SK-N-MC (cell line): ENCODE measurements at regions not wholly inside any gene's neighbourhood (a gene's known extent, or its start where the extent isn't known, plus 50 kb on each side); places are given as distances from the start of the nearest gene placed in this dataset.
A peak's percentile ranks its signal among the peaks of the same experiment; 100 is the strongest.

Source experiments
- DNase-seq: peaks from one replicate; pipeline ENCODE4 v3.0.0-alpha.2; 2011; ENCODE audit warnings: low read depth, low spot score
- H3K27ac ChIP-seq: fragments of 200-600 bp; sonication (generic); 2 replicates; pipeline ENCODE4 v1.5.1; 2016; ENCODE audit warnings: mixed run types
- H3K36me3 ChIP-seq: fragments of 200-600 bp; sonication (generic); 2 replicates; pipeline ENCODE4 v1.6.1; 2017; ENCODE audit warnings: antibody characterized with exemption, low read length, mixed read lengths; ENCODE audit not compliant: insufficient read depth
- H3K4me3 ChIP-seq: fragments of 200-600 bp; sonication (generic); 2 replicates; pipeline ENCODE4 v1.5.1; 2016
- H3K9ac ChIP-seq: fragments of 200-600 bp; sonication (generic); 2 replicates; pipeline ENCODE4 v1.8.0; 2017; ENCODE audit warnings: mixed run types, mixed read lengths; ENCODE audit not compliant: insufficient read length
- H3K9me3 ChIP-seq: fragments of 200-600 bp; sonication (generic); 2 replicates; pipeline ENCODE4 v1.6.1; 2017; ENCODE audit warnings: low read depth, mild to moderate bottlenecking, antibody characterized with exemption, low read length, moderate library complexity, mixed read lengths
- EZH2 ChIP-seq: fragments of 200-600 bp; sonication (generic); IDR thresholded peaks from one replicate; pipeline ENCODE4 v1.6.1; 2017; ENCODE audit warnings: antibody characterized with exemption
- FOXP2 ChIP-seq: optimal IDR thresholded peaks from 2 replicates; pipeline ENCODE3; 2011; ENCODE audit warnings: mild to moderate bottlenecking, moderate library complexity; ENCODE audit not compliant: insufficient read depth; ENCODE audit errors: extremely low read length, control extremely low read depth
- POLR2AphosphoS5 ChIP-seq: IDR thresholded peaks from 2 replicates; pipeline ENCODE4 v1.6.1; 2012; ENCODE audit warnings: mild to moderate bottlenecking, low read depth, low read length, borderline replicate concordance

GRCh38 chr10:83427101-83427500 is 712.2 kb upstream of the GHITM start:
- Histone ChIP-seq H3K9ac (no peak overlapping the region), H3K9me3 (no peaks in the 10 kb centered on the region), H3K4me3 (no peak overlapping the region), H3K36me3 (no peaks in the 10 kb centered on the region), H3K27ac (no peak overlapping the region)
- no peak for TF ChIP-seq POLR2AphosphoS5
- TF ChIP-seq EZH2 = no peak
- TF ChIP-seq FOXP2 = no peak
- no peak for DNase-seq

GRCh38 chr10:83432261-83433045 is 706.9 kb upstream of the GHITM start:
- no peaks in the 10 kb centered on the region for H3K9me3 ChIP-seq
- no peak for TF ChIP-seq POLR2AphosphoS5
- TF ChIP-seq EZH2 = no peak
- no peak for TF ChIP-seq FOXP2
- H3K9ac ChIP-seq = no peak overlapping the region
- peak; percentile 37 for DNase-seq
- H3K27ac ChIP-seq = no peak overlapping the region
- no peak overlapping the region for H3K4me3 ChIP-seq
- no peaks in the 10 kb centered on the region for H3K36me3 ChIP-seq

GRCh38 chr10:83433705-83434104 is 705.6 kb upstream of the GHITM start:
- Histone ChIP-seq H3K36me3 (no peaks in the 10 kb centered on the region), H3K4me3 (no peak overlapping the region), H3K9me3 (no peaks in the 10 kb centered on the region), H3K9ac (no peak overlapping the region), H3K27ac (no peak overlapping the region)
- DNase-seq = no peak
- TF ChIP-seq FOXP2 (no peak), POLR2AphosphoS5 (no peak), EZH2 (no peak)

- no peak overlapping the region for H3K4me3 ChIP-seq
- H3K36me3 ChIP-seq = no peaks in the 10 kb centered on the region
- no peak overlapping the region for H3K27ac ChIP-seq
- no peaks in the 10 kb centered on the region for H3K9me3 ChIP-seq
- DNase-seq = no peak
- H3K9ac ChIP-seq = no peak overlapping the region
- TF ChIP-seq POLR2AphosphoS5 = no peak
- no peak for TF ChIP-seq EZH2
- TF ChIP-seq FOXP2 = no peak
Measured at GRCh38 chr10:83448013-83448412, 691.3 kb upstream of the GHITM start.

- DNase-seq = no peak
- Histone ChIP-seq H3K9me3 (no peaks in the 10 kb centered on the region), H3K9ac (no peak overlapping the region), H3K36me3 (no peaks in the 10 kb centered on the region), H3K4me3 (no peak overlapping the region), H3K27ac (no peak overlapping the region)
- no peak for TF ChIP-seq POLR2AphosphoS5
- TF ChIP-seq EZH2 = no peak
- no peak for TF ChIP-seq FOXP2
Measured at GRCh38 chr10:83458611-83459010, 680.7 kb upstream of the GHITM start.

GRCh38 chr10:83459124-83459523 is 680.2 kb upstream of the GHITM start:
- no peaks in the 10 kb centered on the region for H3K36me3 ChIP-seq
- no peak for DNase-seq
- TF ChIP-seq FOXP2 (no peak), EZH2 (no peak), POLR2AphosphoS5 (no peak)
- H3K9ac ChIP-seq = no peak overlapping the region
- no peak overlapping the region for H3K27ac ChIP-seq
- H3K4me3 ChIP-seq = no peak overlapping the region
- H3K9me3 ChIP-seq = no peaks in the 10 kb centered on the region

GRCh38 chr10:83469728-83470331 is 669.5 kb upstream of the GHITM start:
- H3K36me3 ChIP-seq = no peaks in the 10 kb centered on the region
- no peak for DNase-seq
- no peak for TF ChIP-seq FOXP2
- TF ChIP-seq EZH2 = no peak
- TF ChIP-seq POLR2AphosphoS5 = no peak
- H3K27ac ChIP-seq = no peak overlapping the region
- H3K9ac ChIP-seq = no peak overlapping the region
- H3K9me3 ChIP-seq = no peaks in the 10 kb centered on the region
- H3K4me3 ChIP-seq = no peak overlapping the region

- H3K36me3 ChIP-seq = no peaks in the 10 kb centered on the region
- TF ChIP-seq EZH2 = no peak
- TF ChIP-seq FOXP2 = no peak
- no peak for TF ChIP-seq POLR2AphosphoS5
Measured at GRCh38 chr10:83476211-83476610, 663.1 kb upstream of the GHITM start.

GRCh38 chr10:83489161-83489560 is 650.1 kb upstream of the GHITM start:
- no peak for DNase-seq
- Histone ChIP-seq H3K27ac (no peak overlapping the region), H3K9ac (no peak overlapping the region), H3K9me3 (no peaks in the 10 kb centered on the region), H3K36me3 (no peaks in the 10 kb centered on the region), H3K4me3 (no peak overlapping the region)
- no peak for TF ChIP-seq FOXP2
- no peak for TF ChIP-seq POLR2AphosphoS5
- TF ChIP-seq EZH2 = no peak

More at GRCh38 chr10:83476211-83476610, 663.1 kb upstream of the GHITM start:
- no peak for DNase-seq
- Histone ChIP-seq H3K9ac (no peak overlapping the region), H3K4me3 (no peak overlapping the region), H3K27ac (no peak overlapping the region), H3K9me3 (no peaks in the 10 kb centered on the region)

GRCh38 chr10:83492004-83492403 is 647.3 kb upstream of the GHITM start:
- Histone ChIP-seq H3K9ac (no peak overlapping the region), H3K36me3 (no peaks in the 10 kb centered on the region), H3K9me3 (no peaks in the 10 kb centered on the region), H3K27ac (no peak overlapping the region), H3K4me3 (no peak overlapping the region)
- no peak for TF ChIP-seq POLR2AphosphoS5
- no peak for TF ChIP-seq EZH2
- no peak for TF ChIP-seq FOXP2
- DNase-seq = no peak
